ENCODE measurements at regions not wholly inside any gene's neighbourhood (a gene's known extent, or its start where the extent isn't known, plus 50 kb on each side); places are given as distances from the start of the nearest gene placed in this dataset.

GRCh38 chr2:66948234-66948633 lies 448.9 kb upstream of the ETAA1 start:
- TF ChIP-seq CTCF (IDR thresholded peaks at IDR 0.05 in 4 of 5, conservative IDR thresholded peaks at IDR 0.05 in 1 of 5) (no peak), POLR2A (IDR thresholded peaks at IDR 0.05) (no peak)
- Histone ChIP-seq H3K27ac (no peak overlapping the region), H3K9me3 (no peaks in the 10 kb centered on the region), H3K27me3 (no peaks in the 10 kb centered on the region), H3K4me3 (no peak overlapping the region), H3K36me3 (no peaks in the 10 kb centered on the region), H3K4me1 (no peaks in the 10 kb centered on the region)
- DNase-seq (no peak), ATAC-seq (no peak)
- intact Hi-C loops (cut with DNase I; ENCODE audit: low total_unique reads), result no loop called here
- in situ Hi-C loops (cut with MboI; ENCODE audit: low sequenced_read_pairs in 4 of 4), result no loop called here

- no peak overlapping the region for H3K4me3 ChIP-seq
- intact Hi-C loops (cut with DNase I; ENCODE audit: low total_unique reads) (no loop called here), in situ Hi-C loops (cut with MboI; ENCODE audit: low sequenced_read_pairs in 4 of 4) (no loop called here)
- H3K27ac ChIP-seq, result no peak overlapping the region
- no peak for TF ChIP-seq CTCF (IDR thresholded peaks at IDR 0.05 in 4 of 5, conservative IDR thresholded peaks at IDR 0.05 in 1 of 5)
- no peak for TF ChIP-seq POLR2A (IDR thresholded peaks at IDR 0.05)
- no peak for DNase-seq
- no peaks in the 10 kb centered on the region for H3K9me3 ChIP-seq
- H3K36me3 ChIP-seq, result no peaks in the 10 kb centered on the region
- H3K4me1 ChIP-seq, result no peaks in the 10 kb centered on the region
- no peak for ATAC-seq
- H3K27me3 ChIP-seq, result no peaks in the 10 kb centered on the region
These were observed 439.9 kb upstream of the ETAA1 start for GRCh38 chr2:66957198-66957597.

GRCh38 chr2:66957677-66958076 lies 439.5 kb upstream of the ETAA1 start:
- TF ChIP-seq POLR2A (IDR thresholded peaks at IDR 0.05), result no peak
- TF ChIP-seq CTCF (IDR thresholded peaks at IDR 0.05 in 4 of 5, conservative IDR thresholded peaks at IDR 0.05 in 1 of 5), result no peak
- Histone ChIP-seq H3K27ac (no peak overlapping the region), H3K4me1 (no peaks in the 10 kb centered on the region), H3K4me3 (no peak overlapping the region), H3K36me3 (no peaks in the 10 kb centered on the region), H3K9me3 (no peaks in the 10 kb centered on the region), H3K27me3 (no peaks in the 10 kb centered on the region)
- in situ Hi-C loops (cut with MboI; ENCODE audit: low sequenced_read_pairs in 4 of 4) (no loop called here), intact Hi-C loops (cut with DNase I; ENCODE audit: low total_unique reads) (no loop called here)
- ATAC-seq (no peak), DNase-seq (no peak)

GRCh38 chr2:66960161-66960560 lies 437.0 kb upstream of the ETAA1 start:
- H3K27ac ChIP-seq, result no peak overlapping the region
- no peak for DNase-seq
- no peak overlapping the region for H3K4me3 ChIP-seq
- no peaks in the 10 kb centered on the region for H3K36me3 ChIP-seq
- intact Hi-C loops (cut with DNase I; ENCODE audit: low total_unique reads) (no loop called here), in situ Hi-C loops (cut with MboI; ENCODE audit: low sequenced_read_pairs in 4 of 4) (no loop called here)
- TF ChIP-seq POLR2A (IDR thresholded peaks at IDR 0.05) (no peak), CTCF (IDR thresholded peaks at IDR 0.05 in 4 of 5, conservative IDR thresholded peaks at IDR 0.05 in 1 of 5) (no peak)
- H3K4me1 ChIP-seq, result no peaks in the 10 kb centered on the region
- H3K27me3 ChIP-seq, result no peaks in the 10 kb centered on the region
- ATAC-seq, result no peak
- H3K9me3 ChIP-seq, result no peaks in the 10 kb centered on the region

- no peak for TF ChIP-seq POLR2A (IDR thresholded peaks at IDR 0.05)
- no peak for TF ChIP-seq CTCF (IDR thresholded peaks at IDR 0.05 in 4 of 5, conservative IDR thresholded peaks at IDR 0.05 in 1 of 5)
- no peaks in the 10 kb centered on the region for H3K9me3 ChIP-seq
- no peak for DNase-seq
- no peaks in the 10 kb centered on the region for H3K4me1 ChIP-seq
- no peak overlapping the region for H3K4me3 ChIP-seq
- H3K27ac ChIP-seq, result no peak overlapping the region
- no peaks in the 10 kb centered on the region for H3K27me3 ChIP-seq
- no peaks in the 10 kb centered on the region for H3K36me3 ChIP-seq
- ATAC-seq, result no peak
- in situ Hi-C loops (cut with MboI; ENCODE audit: low sequenced_read_pairs in 4 of 4), result no loop called here
- intact Hi-C loops (cut with DNase I; ENCODE audit: low total_unique reads), result no loop called here
These were observed 434.4 kb upstream of the ETAA1 start for GRCh38 chr2:66962716-66963115.
